HepG2 (cell line): ENCODE measurements at regions not wholly inside any gene's neighbourhood (a gene's known extent, or its start where the extent isn't known, plus 50 kb on each side); places are given as distances from the start of the nearest gene placed in this dataset.

Experiments
- ATAC-seq: fragments of 200-7000 bp; cut with Tn5 transposase; 3 replicates; pipeline ENCODE4 v1.9.1; 2020; ENCODE audit warnings: mild to moderate bottlenecking, moderate library complexity
- BruUV-seq: library from RNA; stranded (reverse); fragments of 400-500 nt; replicated peaks from 2 replicates; lab custom pipeline; 2021; lab: Mats Ljungman, UMichigan
- CTCF ChIA-PET: fragments of 300-600 bp; formaldehyde crosslinking; extraction: SDS; loops from one replicate; lab custom pipeline; 2021; ENCODE audit warnings: low total read pairs, inconsistent platforms, low intra/inter-chr PET ratio; lab: Yijun Ruan, JAX
- POLR2A ChIA-PET: fragments of 350-600 bp; sonication (Branson Sonifier 250); formaldehyde crosslinking; loops from one replicate; lab custom pipeline; 2020; ENCODE audit warnings: antibody characterized with exemption, inconsistent platforms; lab: Yijun Ruan, JAX
- DNase-seq: peaks from one replicate; pipeline ENCODE4 v3.0.0-alpha.2; 2015; ENCODE audit warnings: low spot score
- FAIRE-seq: peaks from 3 replicates; lab custom pipeline; 2011; peaks lifted over from hg19 to GRCh38; lab: Jason Lieb, UNC
- H2AFZ ChIP-seq: one replicate; pipeline ENCODE4 v1.6.1; 2011; ENCODE audit warnings: low read length, inconsistent platforms
- H3K27ac ChIP-seq: fragments of 300-600 bp; 3 replicates; pipeline ENCODE4 v1.8.0; 2011; ENCODE audit warnings: mixed run types, mild to moderate bottlenecking, mixed read lengths, low read length, inconsistent platforms; ENCODE audit not compliant: insufficient read depth; ENCODE audit errors: extremely low read length
- H3K27me3 ChIP-seq, 2 experiments: fragments of 200-600 bp in 1 of 2; 2 replicates in 1 of 2; 3 replicates in 1 of 2; pipeline versions ENCODE4 v1.6.0 to v1.8.0; 2011; ENCODE audit warnings: low read length in 2 of 2, mild to moderate bottlenecking in 2 of 2, moderate library complexity in 2 of 2, inconsistent platforms in 1 of 2; ENCODE audit not compliant: insufficient read depth in 2 of 2, control insufficient read depth in 1 of 2
- H3K36me3 ChIP-seq, 2 experiments: fragments of 200-600 bp in 1 of 2; replicated peaks in 1 of 2; 2 replicates in 1 of 2; 3 replicates in 1 of 2; pipeline versions ENCODE4 v1.5.1 to v1.8.0; 2011; ENCODE audit warnings: low read length in 2 of 2, inconsistent platforms in 1 of 2; ENCODE audit not compliant: insufficient read depth in 2 of 2, control insufficient read depth in 1 of 2
- H3K4me1 ChIP-seq: 2 replicates; pipeline ENCODE4 v1.5.1; 2012; ENCODE audit warnings: low read length, inconsistent platforms; ENCODE audit not compliant: insufficient read depth
- H3K4me2 ChIP-seq: 2 replicates; pipeline ENCODE4 v1.6.0; 2011; ENCODE audit warnings: low read depth, low read length, inconsistent platforms
- H3K4me3 ChIP-seq, 3 experiments: fragments of 200-600 bp in 1 of 3; sonication (generic), shearing (Covaris generic) in 1 of 3; replicated peaks in 1 of 3; 2 replicates each; pipeline ENCODE4 v1.5.1; 2011 to 2016; ENCODE audit warnings: low read length in 3 of 3, inconsistent platforms in 2 of 3, low read depth in 2 of 3, mild to moderate bottlenecking in 2 of 3, control low read depth in 1 of 3, mixed read lengths in 1 of 3; ENCODE audit not compliant: insufficient read depth in 1 of 3
- H3K79me2 ChIP-seq: one replicate; pipeline ENCODE4 v1.6.1; 2011; ENCODE audit warnings: low read length, inconsistent platforms; ENCODE audit not compliant: insufficient read depth
- H3K9ac ChIP-seq: 2 replicates; pipeline ENCODE4 v1.6.0; 2011; ENCODE audit warnings: mild to moderate bottlenecking, low read depth, low read length, inconsistent platforms; ENCODE audit not compliant: insufficient read depth
- H3K9me3 ChIP-seq: 2 replicates; pipeline ENCODE4 v1.5.1; 2012; ENCODE audit warnings: mild to moderate bottlenecking, low read length
- H4K20me1 ChIP-seq: 2 replicates; pipeline ENCODE4 v1.6.0; 2011; ENCODE audit warnings: inconsistent platforms, mild to moderate bottlenecking, low read length, moderate library complexity; ENCODE audit not compliant: insufficient read depth
- BCL6 ChIP-seq: IDR thresholded peaks from 2 replicates; pipeline ENCODE4 v1.6.1; 2016; ENCODE audit warnings: missing genetic modification reagents, missing compliant biosample characterization
- JARID2 ChIP-seq: sonication (generic); formaldehyde crosslinking; IDR thresholded peaks from 2 replicates; pipeline ENCODE4 v1.8.1; 2023; ENCODE audit warnings: missing genetic modification reagents, inconsistent platforms; ENCODE audit not compliant: insufficient replicate concordance
- MTERF4 ChIP-seq: sonication (generic); formaldehyde crosslinking; IDR thresholded peaks from 2 replicates; pipeline ENCODE4 v1.8.0; 2023; ENCODE audit warnings: mild to moderate bottlenecking, missing genetic modification reagents
- MZF1 ChIP-seq: sonication (generic); formaldehyde crosslinking; IDR thresholded peaks from 2 replicates; pipeline ENCODE4 v1.8.1; 2023; ENCODE audit warnings: mild to moderate bottlenecking, missing genetic modification reagents, borderline replicate concordance
- NFATC3 ChIP-seq: sonication (generic); formaldehyde crosslinking; IDR thresholded peaks from 2 replicates; pipeline ENCODE4 v1.5.1; 2020; ENCODE audit warnings: mild to moderate bottlenecking, missing genetic modification reagents
- RORA ChIP-seq: sonication (generic); formaldehyde crosslinking; IDR thresholded peaks from 2 replicates; pipeline ENCODE4 v1.5.0; 2020; ENCODE audit warnings: mild to moderate bottlenecking, missing genetic modification reagents, moderate library complexity
- TRIM24 ChIP-seq: sonication (generic); formaldehyde crosslinking; IDR thresholded peaks from 2 replicates; pipeline ENCODE4 v1.8.0; 2022; ENCODE audit warnings: mild to moderate bottlenecking, missing genetic modification reagents
- ZBTB14 ChIP-seq: sonication (generic); formaldehyde crosslinking; IDR thresholded peaks from 2 replicates; pipeline ENCODE4 v1.4.0; 2020; ENCODE audit warnings: missing genetic modification reagents
- ZBTB7A ChIP-seq: sonication (generic); formaldehyde crosslinking; IDR thresholded peaks from 2 replicates; pipeline ENCODE4 v1.8.0; 2022; ENCODE audit warnings: mild to moderate bottlenecking, missing genetic modification reagents
- ZFP90 ChIP-seq: sonication (generic); formaldehyde crosslinking; IDR thresholded peaks from 2 replicates; pipeline ENCODE4 v1.8.0; 2022; ENCODE audit warnings: missing genetic modification reagents, mild to moderate bottlenecking, inconsistent platforms, borderline replicate concordance
- ZNF776 ChIP-seq: sonication (generic); formaldehyde crosslinking; IDR thresholded peaks from 2 replicates; pipeline ENCODE4 v1.4.0; 2020; ENCODE audit warnings: mild to moderate bottlenecking, missing genetic modification reagents
- WGBS: methylation state at CpG from one replicate; pipeline ENCODE4 v1.1.6; 2017; ENCODE audit warnings: low lambda C conversion rate; 5-methylcytosine and 5-hydroxymethylcytosine counted together
- in situ Hi-C: cut with HindIII; loops from 2 replicates; pipeline ENCODE4 v1.10.0; 2017; ENCODE audit warnings: low pct_unique_long_range_greater_than_20kb; ENCODE audit not compliant: extremely low pct_ligation_motif_present
- intact Hi-C: fragments of 100-400 bp; cut with micrococcal nuclease; formaldehyde crosslinking; loops from one replicate; pipeline ENCODE4 v1.10.0; 2022; ENCODE audit not compliant: unreplicated experiment
- TF ChIP-seq, protein P1 (sequence below), 2 experiments: sonication (generic) in 1 of 2; formaldehyde crosslinking in 1 of 2; IDR thresholded peaks; 2 replicates each; pipeline versions ENCODE4 v1.6.1 to v1.9.0; 2014 to 2022; ENCODE audit warnings: antibody characterized with exemption in 1 of 2, borderline replicate concordance in 1 of 2, inconsistent platforms in 1 of 2, low read depth in 1 of 2, missing genetic modification reagents in 1 of 2
- TF ChIP-seq, protein P2 (sequence below): sonication (generic); formaldehyde crosslinking; conservative IDR thresholded peaks from 2 replicates; pipeline ENCODE4 v1.8.0; 2022; ENCODE audit warnings: mild to moderate bottlenecking, moderate library complexity, missing genetic modification reagents

DNA sequence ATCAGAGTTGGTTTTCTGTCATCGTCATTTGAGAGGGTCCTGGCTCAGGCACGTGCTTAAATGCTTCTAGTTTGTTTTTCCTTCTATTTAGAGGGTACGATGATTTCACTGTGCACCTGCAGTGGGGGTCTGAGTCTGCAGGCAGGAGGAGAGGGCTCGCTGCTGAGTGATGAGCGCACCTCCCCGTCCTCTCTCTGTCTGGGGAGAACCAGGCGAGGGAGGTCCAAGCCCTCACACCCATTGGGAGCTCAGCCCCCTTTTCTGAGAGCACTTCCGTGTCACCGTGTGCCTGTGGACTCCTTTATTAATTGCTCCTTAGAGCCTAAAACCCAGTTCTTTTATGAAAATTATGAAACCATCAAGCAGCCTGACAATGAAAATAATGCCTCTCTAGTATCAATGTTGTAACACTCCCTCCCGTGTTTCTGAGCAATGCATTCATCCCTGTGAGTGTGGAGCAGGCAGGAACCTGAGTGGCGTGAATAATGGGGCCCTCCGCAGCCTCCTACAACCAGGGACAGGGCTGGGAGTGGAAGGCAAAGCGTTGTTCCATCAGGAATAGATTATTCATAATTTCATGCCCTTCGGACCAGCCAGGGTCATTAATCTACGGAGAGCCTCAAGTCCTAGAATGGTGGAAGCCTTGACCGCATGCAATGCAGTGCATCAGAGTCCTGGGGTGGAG, 191.6 kb downstream of the UQCRFS1 start:
- Histone ChIP-seq H3K79me2 (no peaks in the 10 kb centered on the region), H3K9ac (no peak overlapping the region), H3K27ac (no peak overlapping the region), H3K36me3 (no peaks in the 10 kb centered on the region), H3K27me3 (no peaks in the 10 kb centered on the region; a peak in 1 of 5 replicates), H3K4me3 (no peak overlapping the region), H3K4me1 (no peaks in the 10 kb centered on the region), H3K4me2 (no peak overlapping the region), H2AFZ (no peak overlapping the region), H3K9me3 (no peaks in the 10 kb centered on the region), H4K20me1 (no peaks in the 10 kb centered on the region)
- DNase-seq (no peak), ATAC-seq (no peak), FAIRE-seq (no peak)
- ChIA-PET CTCF (no interaction called here), POLR2A (no interaction called here)
- BruUV-seq = no TSS peak
- TF ChIP-seq ZFP90 (CRISPR knock-in tag) = no peak
- TF ChIP-seq, protein P1, sequence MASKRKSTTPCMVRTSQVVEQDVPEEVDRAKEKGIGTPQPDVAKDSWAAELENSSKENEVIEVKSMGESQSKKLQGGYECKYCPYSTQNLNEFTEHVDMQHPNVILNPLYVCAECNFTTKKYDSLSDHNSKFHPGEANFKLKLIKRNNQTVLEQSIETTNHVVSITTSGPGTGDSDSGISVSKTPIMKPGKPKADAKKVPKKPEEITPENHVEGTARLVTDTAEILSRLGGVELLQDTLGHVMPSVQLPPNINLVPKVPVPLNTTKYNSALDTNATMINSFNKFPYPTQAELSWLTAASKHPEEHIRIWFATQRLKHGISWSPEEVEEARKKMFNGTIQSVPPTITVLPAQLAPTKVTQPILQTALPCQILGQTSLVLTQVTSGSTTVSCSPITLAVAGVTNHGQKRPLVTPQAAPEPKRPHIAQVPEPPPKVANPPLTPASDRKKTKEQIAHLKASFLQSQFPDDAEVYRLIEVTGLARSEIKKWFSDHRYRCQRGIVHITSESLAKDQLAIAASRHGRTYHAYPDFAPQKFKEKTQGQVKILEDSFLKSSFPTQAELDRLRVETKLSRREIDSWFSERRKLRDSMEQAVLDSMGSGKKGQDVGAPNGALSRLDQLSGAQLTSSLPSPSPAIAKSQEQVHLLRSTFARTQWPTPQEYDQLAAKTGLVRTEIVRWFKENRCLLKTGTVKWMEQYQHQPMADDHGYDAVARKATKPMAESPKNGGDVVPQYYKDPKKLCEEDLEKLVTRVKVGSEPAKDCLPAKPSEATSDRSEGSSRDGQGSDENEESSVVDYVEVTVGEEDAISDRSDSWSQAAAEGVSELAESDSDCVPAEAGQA (IDR thresholded peaks at IDR 0.05; ENCODE audit: low read depth) = no peak
- TF ChIP-seq, protein P1 (CRISPR knock-in tag; IDR thresholded peaks at IDR 0.05; ENCODE audit: borderline replicate concordance) = no peak
- TF ChIP-seq RORA (CRISPR knock-in tag) = no peak
- TF ChIP-seq MTERF4 (CRISPR knock-in tag) = no peak
- no peak for TF ChIP-seq JARID2 (CRISPR knock-in tag)
- no peak for TF ChIP-seq ZBTB7A (CRISPR knock-in tag)
- no peak for TF ChIP-seq ZBTB14 (CRISPR knock-in tag)
- no peak for TF ChIP-seq MZF1
- TF ChIP-seq, protein P2, sequence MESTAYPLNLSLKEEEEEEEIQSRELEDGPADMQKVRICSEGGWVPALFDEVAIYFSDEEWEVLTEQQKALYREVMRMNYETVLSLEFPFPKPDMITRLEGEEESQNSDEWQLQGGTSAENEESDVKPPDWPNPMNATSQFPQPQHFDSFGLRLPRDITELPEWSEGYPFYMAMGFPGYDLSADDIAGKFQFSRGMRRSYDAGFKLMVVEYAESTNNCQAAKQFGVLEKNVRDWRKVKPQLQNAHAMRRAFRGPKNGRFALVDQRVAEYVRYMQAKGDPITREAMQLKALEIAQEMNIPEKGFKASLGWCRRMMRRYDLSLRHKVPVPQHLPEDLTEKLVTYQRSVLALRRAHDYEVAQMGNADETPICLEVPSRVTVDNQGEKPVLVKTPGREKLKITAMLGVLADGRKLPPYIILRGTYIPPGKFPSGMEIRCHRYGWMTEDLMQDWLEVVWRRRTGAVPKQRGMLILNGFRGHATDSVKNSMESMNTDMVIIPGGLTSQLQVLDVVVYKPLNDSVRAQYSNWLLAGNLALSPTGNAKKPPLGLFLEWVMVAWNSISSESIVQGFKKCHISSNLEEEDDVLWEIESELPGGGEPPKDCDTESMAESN (CRISPR knock-in tag) = no peak
- TF ChIP-seq ZNF776 (CRISPR knock-in tag) = no peak
- TF ChIP-seq TRIM24 = no peak
- no peak for TF ChIP-seq NFATC3 (CRISPR knock-in tag)
- TF ChIP-seq BCL6 = no peak
- in situ Hi-C loops (no loop called here), intact Hi-C loops (no loop called here)
- WGBS = 27% methylated on average over 14 of the region's 16 CpGs
